Stimulated activated CD4-positive, alpha-beta T cell treated with anti-CD3 and anti-CD28 coated beads, Interleukin-15, amount 100 ng/mL, for 48 hours (primary cell): ENCODE measurements at regions not wholly inside any gene's neighbourhood (a gene's known extent, or its start where the extent isn't known, plus 50 kb on each side); places are given as distances from the start of the nearest gene placed in this dataset.

Source experiments
- DNase-seq, 2 donors: peaks; one replicate each; pipeline ENCODE4 v3.0.0-alpha.2; 2020; ENCODE audit warnings: low read depth in 2 of 2

DNA sequence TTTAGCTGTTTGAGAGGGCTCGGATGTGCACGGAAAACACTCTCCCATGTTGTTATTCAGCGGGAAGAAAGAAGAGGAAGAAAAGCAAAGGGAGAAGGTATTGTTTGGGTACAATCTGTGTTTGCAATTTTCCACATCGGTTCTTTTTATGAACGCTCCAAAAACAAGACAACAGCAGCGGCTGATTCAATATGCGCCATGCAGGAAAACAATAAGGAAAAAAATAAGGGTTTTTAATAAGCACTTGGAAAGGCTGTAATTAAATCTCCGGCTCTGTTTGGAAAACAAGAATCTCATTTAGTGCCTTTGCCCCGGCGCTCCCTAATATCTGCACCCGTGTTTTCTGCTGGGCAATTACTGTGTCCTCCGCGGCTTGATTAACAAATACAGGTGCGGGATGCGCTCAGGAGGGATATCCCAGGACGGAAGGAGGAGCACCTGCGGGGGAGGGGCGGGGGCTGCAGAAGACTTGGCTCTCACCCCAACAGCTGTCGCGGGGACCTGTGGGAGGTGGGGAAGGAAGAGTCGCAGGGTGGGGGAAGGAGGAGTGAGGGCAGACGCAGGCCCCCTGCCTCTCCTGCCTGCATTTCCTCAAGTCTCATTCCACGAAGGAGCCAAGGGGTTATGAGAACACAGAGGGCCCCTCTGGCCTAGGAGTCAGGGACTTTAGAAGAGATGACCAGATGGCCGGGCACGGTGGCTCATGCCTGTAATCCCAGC lies 181.5 kb upstream of the PODXL start:
- DNase-seq = no peak

DNA sequence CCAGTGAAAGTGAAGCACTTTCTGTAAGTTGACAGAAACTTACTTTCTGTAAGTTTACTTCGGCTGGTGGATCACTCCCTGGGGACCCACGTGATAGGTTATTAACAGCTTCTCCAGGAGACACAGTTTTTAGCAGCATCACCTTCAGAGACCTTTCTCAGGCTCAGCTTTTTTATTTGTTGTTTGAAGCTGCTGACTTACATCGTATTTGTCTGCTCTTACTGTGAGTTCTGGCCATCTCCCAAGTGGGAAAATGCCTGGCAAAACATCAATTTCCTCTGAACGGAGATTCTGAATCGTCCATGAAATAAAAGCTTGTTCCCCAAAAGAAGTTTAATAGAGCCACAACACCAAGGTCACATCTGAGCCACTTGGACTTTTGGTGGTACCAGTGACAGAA lies 178.7 kb upstream of the PODXL start:
- no peak for DNase-seq

DNA sequence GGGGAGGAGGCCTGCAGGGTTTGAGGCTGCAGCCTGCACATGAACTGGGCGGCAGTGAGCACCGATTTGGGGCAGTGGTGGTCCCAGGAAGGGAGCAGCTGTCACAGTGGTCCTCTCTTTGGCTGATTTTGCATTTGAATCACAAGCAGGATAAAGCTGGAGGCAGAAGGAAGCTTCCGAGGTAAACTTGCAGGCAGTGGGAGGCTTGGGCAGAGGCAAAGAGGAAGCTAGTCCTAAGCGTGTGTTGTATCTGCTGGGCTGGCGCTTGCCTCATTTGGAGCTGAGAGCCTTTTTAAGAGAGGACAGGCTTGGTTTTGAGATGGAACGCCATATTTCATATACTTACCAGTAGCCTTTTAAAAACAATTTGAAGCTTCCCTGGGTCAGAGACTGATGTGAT lies 177.2 kb upstream of the PODXL start:
- no peak for DNase-seq

DNA sequence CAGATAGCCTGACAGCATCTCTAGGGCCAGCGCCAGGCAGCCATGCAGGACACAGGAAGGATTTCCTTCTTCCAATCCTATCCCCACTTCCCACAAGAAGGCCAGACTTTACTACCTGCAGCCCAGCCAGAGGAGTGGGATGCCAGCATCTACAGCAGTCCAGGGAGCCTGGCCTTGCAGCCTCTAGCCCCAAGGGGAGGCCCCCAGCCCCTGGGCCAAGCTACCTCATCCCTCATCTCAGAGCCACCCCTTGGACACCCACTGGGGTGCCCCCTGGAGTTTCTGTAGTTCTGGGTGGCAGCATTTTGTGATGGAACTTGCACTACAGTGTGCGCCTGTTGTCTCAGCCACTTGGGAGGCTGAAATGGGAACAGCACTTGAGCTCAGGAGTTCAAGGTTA lies 170.8 kb upstream of the PODXL start:
- DNase-seq = no peak

DNA sequence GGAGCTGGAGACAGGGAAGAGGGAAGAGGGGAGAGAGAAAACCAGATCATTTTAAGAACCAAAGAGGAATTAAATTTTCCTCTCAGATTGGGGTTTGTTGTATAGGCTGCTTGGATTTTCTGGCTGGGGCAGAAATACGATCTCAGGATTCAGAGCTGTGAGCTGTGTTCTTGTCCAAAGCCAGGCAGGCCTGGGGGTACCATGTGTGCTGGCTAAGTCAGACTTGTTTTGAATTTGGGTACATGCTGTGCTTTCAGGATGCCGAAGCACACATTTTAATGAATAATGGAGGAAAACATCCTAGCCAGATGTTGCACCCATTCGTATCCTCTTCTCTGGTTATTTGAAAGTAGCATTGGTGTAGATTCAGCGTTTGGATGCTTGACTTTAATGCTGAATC lies 170.3 kb upstream of the PODXL start:
- DNase-seq = no peak

DNA sequence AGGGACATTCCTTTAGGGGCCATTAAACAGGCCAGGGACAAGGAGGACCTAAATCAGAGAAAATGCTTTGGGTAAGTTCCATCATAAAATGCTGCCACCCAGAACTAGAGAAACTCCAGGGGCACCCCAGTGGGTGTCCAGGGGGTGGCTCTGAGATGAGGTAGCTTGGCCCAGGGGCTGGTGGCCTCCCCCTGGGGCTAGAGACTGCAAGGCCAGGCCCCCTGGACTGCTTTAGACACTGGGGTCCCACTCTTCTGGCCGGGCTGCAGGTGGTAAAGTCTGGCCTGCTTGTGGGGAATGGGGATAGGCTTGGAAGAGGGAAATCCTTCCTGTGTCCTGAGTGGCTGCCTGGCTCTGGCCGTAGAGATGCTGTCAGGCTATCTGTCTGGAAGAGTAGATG lies 169.6 kb upstream of the PODXL start:
- no peak for DNase-seq

DNA sequence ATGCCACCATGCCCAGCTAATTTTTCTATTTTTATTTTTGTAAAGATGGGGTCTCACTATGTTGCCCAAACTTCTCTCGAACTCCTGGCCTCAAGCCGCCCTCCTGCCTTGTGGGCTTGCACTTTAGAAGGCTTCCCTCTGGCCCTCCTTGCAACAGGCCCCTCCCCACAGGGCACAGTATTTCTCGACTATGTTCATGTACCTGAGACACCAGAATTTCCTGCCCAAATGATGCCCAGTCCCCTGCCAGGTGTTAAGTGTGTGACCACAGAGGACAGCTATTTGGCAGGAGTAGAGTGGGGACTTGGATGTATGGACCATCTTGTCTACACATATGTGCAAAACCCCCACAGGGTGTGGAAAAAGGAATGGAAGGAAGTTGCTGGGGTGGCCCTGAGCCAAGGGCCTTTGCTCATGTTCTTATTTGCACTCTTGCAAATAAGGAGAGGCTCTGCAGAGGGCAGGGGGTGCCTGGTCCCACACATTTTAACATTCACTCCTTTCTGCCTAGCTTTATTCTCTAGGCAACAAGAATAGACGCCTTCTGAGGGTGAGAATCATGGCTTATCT lies 168.4 kb upstream of the PODXL start:
- DNase-seq = no peak

DNA sequence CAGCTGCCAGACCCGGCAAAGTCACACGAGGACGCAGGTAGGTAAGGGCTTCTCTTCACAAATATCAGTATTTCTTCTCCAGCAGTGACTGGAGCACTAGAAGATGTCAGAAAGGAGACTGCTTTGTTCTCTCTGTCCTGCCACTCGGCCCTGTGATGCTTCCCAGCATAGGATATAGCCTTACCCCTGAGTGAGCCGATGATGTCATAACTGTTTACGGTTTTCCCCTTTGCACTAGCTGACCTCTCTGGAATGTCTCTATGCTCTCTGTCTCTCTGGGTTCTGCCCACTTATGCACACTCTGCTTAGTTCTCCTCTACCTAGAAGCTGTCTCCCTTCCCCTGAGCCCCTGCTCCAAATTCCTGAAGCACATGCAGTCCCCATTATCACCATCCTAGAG lies 167.5 kb upstream of the PODXL start:
- DNase-seq = no peak

DNA sequence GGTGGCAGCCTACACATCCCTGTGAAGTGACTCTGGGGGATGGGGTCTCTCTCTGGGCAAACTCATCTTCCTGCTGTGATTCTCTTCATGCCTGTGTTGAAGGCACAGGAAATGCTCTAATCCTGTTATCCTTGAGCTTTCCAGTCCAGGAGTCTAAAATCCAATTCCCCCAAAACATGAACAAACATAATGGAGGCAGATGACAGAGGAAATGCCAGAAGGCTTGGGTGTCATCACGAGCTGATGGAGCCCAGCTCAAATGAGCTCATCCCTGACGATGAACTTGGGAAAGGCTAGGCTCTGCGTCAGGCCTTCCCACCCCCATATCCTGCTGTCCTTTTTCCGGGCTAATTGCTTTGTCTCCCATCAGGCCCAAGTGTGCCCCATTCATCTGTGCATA lies 165.9 kb upstream of the PODXL start:
- no peak for DNase-seq

DNA sequence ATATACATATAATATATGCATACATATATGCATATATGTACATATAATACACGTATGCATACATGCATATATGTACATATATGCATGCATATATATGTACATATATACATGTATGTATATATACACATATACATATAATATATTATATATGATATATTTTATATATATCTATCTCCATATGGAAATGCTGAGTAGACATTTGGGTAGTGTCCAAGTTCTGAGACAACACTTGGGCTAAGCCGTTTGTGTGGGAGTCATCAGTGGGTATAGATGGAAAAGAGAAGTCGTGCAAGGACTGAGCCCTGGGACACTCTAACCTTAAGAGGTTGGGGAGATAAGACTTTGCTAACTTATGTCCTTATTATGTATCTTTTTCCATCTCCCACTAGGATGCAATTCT lies 165.2 kb upstream of the PODXL start:
- DNase-seq = no peak

DNA sequence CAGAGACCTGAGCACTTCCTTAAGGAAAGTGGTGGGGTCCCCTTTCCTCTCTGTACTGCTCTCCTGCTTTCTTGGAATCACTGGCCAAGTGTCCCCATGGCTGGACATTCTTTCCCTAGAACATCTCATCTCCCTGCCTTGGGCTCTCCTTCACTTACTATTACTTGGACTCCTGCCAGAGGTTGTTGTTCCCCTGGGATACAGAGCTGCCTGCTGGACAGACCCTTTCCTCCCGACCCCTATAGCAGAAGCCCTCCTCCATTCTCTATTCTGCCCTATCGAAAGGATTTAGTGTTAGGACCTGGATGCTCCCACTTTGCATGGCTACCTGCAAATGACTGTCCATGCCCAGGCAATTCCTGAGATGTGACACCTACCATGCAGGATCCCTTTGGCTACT lies 164.3 kb upstream of the PODXL start:
- no peak for DNase-seq

DNA sequence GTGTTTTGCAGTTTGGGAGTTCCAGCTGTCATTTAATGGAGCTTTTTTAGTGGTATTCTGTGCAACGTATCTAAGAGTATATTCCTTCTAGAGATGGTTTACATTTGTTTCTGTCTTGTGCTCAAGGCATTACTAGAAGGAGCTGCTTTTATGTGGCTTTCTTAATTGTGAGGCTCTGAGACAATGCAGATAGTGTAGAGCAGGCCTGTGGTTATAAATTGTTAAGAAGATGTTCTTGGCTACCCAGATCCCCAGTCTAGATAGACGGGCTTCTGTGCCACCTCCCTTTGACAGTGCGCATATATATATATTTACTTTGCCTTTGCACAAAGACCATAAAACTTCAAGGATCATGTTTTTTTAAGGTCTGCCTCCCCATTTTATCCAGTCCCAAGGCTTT lies 160.8 kb upstream of the PODXL start:
- no peak for DNase-seq

DNA sequence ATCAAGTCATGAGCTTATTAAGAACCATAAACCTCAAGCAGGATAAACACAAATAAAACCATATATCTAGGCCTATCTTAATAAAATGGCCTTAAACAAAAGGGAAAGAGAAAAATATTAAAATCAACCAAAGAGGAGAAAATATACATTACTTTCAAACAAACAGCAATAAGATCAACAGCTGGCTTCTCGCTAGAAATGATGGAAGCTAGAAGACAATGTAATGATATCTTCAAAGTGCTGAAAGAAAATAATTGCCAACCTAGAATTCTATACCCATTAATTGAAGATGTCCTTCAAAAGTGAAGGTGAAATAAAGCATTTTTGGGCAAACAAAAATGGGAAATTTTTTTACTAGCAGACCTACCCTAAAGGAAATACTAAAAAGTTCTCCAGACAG lies 142.9 kb upstream of the PODXL start:
- no peak for DNase-seq

DNA sequence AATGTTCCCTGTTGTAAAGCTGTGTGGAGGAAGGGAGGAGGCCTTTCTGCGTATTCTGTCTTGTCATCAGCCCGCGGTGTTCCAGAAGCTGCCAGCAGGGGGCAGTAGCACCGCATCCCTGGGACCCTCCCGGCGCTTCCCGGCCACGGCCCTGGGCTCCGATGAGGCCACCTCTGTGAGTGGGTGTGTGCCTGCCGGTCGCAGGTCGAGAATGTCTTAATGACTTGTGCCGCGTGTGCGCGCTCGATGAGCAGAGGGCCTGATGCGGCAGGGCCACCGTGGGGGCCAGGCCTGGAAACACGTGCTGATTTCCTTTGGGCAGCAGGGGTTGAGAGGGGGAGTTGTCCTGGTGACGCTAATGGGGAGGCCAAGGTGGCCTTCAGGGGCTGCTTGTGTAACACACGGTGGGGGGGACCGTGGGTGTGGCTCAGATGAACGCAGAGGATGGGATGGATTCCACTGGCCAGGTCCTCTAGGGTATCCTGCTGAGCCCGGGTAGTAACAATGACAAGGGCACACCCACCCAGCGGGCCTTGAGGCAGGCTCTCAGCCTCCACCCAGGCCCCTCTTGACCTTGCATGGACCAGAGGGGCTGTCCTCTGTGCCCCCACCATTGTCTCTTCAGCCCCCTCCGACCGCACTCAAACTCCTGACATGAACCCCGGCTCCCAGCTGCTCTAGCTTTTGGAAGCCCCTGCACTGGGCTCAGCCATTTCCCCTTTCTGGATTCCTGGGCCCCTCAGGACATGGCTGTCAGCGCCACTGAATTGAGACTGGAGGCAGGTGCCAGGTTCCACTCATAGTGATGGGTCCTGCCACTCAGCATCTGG lies 135.9 kb upstream of the PODXL start:
- peak; percentile 19 to 49 for DNase-seq

DNA sequence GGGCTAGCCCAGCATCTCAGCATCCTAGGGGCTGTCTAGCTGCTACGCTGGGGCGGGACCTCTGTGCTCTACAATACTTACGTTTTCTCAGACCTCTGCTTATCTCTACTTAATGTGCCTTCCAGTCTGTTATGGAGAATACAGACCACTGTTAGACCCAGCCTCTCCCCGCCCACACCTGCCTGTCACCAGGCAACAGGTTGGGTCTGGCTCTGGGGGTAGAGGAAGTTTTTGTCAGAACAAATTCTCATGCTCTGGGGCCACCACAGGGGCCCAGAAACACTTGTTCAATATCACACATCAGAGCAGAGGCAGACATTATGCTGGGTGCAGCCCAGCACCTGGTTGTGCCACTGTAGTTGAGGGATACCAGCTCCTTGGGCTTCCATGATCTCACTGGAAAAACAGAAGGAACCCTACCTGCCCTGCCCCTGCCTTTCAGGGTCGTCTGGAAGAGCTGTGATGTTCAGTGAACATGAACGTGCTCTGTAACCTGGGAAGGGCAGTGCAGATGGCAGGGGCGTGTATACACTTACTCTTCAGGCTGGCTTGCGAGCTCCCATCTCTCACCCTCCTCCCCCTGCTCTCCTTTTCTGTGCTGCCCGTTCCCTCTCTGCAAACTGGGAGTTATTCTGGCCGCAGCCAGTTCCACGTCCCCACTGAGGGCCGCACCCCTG lies 135.2 kb upstream of the PODXL start:
- DNase-seq = no peak

DNA sequence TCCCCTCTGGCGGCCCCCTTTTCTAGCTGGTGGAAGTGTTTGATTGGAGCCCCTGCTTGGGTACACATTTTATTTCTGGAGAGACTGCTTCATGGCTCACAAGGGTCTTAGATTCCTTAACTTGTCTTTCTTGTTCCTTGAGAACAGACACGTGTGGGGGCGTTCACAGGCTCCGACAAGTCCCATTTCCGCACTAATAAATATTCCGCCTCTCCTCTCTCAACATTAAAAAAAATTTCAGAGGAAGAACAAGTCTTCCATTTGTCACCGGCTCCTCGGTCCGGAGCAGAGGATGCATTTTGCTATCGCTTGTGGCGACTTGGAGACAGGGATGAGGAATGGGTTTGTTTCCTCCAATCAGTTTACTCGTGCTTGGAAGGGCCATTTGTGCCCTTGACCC lies 134.0 kb upstream of the PODXL start:
- DNase-seq = no peak

DNA sequence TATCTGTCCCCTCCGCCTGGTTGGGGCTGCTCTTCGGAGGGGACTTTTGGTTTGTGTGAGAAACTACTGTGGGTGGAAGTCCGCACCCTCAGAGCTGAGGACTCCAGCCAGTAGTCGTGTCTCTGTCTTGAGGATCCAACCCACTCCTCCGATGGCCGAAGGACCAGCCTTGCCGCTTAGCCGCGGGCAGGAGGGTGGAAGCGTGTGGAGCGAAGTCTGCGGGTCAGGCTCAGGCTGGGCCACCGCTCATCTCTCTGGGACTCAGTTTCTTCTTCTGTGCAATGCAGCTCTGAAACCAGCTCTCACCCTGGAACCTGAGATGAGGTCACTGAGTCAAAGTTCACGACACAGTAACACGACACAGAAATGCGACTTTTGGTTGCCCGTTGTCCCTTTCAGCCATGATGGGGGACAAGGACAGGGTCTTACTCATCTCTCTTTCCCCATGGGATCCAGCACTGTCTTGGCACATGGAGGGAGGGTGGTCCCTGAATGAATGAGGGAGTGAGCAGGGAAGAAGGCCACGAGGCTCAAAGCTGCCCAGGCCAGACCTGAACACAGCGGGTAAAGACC lies 133.3 kb upstream of the PODXL start:
- no peak for DNase-seq

DNA sequence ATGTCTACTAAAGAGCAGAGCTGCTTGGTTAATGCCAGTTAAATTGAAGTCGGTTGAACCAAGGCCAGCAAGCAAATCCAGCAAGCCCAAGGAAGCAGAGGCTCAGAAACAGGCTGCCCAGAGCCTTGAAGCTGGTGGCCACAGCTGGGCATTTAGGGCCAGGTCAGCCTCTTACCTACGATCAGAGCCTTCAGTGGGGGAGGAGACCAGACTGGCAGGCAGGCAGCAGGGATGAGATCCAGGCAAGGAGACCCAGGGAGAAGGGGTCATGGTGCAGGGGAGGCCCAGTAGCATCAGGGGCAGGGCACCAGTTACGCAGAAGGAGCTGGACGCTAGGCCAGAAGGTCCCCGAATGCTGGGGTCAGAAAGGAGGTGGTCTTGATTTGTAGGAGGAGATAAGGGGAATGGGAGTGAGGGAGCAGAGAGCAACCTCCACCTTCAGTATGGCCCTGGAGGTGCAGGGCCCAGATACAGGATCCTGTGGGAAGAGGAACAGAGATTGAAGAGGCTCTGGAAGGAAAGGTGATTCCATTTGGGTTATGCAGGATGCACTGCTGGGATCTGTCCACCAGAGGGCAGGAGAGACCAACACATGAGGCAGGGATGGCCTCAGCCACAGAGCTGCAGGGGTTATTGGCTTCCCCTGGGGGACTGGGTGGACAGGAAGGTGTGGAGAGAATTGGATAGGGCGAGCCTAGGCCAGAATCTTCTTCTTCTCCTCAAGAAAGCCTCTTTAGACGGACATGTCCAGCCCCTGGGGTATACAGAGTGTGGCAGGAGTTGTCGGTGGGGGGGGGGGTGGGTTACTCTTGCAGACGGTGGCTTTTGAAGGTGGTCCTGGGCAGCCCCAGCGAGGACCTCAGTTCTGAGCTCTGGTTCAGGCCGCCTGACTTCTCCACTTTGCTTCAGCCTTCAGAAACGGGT lies 132.6 kb upstream of the PODXL start:
- DNase-seq = peak; percentile 17 to 39

DNA sequence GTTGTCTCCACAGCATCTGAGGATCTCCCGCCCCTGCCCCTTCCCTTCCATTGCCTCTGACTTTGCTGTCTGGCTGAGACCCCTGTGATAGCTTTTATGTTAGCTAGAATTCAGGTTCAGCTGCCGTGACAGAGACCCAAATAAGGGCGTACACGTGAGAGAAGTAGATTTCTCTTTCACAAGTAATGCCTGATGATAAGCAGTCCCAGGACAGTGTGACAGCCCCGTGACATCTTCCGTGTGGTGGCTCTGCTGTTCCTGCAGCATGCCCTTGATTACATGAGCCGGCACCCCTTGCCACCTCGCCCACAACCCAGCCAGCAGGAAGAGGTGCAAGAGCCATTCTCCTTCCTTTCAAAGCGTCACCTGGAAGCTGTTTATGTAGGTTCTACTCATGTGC lies 130.9 kb upstream of the PODXL start:
- DNase-seq = no peak

DNA sequence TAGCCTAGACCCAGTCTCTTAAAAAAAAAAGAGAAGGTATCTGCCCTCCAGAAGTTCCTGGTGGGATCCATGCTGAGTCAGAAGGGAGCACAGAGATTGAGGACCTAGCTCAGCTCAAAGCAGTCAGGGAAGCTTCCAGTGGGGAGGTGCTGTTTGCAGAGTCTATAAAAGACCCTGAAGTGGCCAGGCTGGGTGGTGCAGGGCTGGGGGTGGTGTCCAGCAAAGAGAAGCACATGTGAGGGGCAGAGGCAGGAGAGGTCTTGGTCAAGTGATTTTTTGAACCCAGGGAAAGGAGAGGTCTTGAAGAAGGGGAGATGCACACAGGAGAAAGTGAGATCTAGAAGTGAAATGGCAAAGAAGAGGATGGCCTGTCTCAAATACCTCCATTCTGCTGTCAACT lies 130.4 kb upstream of the PODXL start:
- DNase-seq = no peak

DNA sequence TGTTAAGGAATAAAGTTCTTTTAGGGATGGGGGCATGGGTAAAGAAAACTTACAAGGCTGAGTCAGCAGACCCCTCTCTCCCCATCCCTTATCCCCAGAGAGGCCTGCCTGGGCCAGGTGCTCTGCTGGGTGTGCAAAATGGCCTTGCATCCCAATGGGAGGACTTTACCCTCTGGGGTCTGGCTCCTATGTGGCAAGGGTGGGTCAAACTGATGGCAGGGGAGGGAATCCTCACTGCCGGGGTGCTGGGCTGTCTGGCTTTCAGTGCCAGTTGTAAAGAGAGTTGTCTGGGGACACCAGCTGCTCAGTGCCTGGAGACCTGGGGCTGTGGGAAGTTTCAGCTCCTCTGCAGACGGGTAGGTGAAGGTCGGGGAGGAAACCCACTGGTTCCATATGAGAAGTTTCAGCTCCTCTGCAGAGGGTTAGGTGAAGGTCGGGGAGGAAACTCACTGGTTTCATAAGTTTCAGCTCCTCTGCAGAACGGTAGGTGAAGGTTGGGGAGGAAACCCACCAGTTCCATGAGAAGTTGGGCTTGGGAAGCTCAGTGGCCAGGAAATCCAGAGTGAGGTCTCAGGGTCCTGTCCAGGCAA lies 127.2 kb upstream of the PODXL start:
- DNase-seq = no peak
